HFFc6 (cell line): ENCODE measurements at regions not wholly inside any gene's neighbourhood (a gene's known extent, or its start where the extent isn't known, plus 50 kb on each side); places are given as distances from the start of the nearest gene placed in this dataset.

Experiments
- DNase-seq: peaks from one replicate; pipeline ENCODE4 v3.0.0-alpha.2; 2018
- H3K27ac Mint-ChIP-seq: 2 replicates; pipeline ENCODE4 v1.8.0; 2020; ENCODE audit warnings: mild to moderate bottlenecking, mixed read lengths
- H3K27me3 Mint-ChIP-seq: 2 replicates; pipeline ENCODE4 v1.8.0; 2021; ENCODE audit warnings: mild to moderate bottlenecking, moderate library complexity, mixed read lengths; ENCODE audit not compliant: insufficient read depth
- H3K36me3 Mint-ChIP-seq: 2 replicates; pipeline ENCODE4 v1.8.0; 2021; ENCODE audit warnings: low read depth, mixed read lengths
- H3K4me1 Mint-ChIP-seq: 2 replicates; pipeline ENCODE4 v1.8.0; 2020; ENCODE audit warnings: low read depth, mixed read lengths
- H3K4me3 Mint-ChIP-seq: 2 replicates; pipeline ENCODE4 v1.8.0; 2020; ENCODE audit warnings: mild to moderate bottlenecking, moderate library complexity, mixed read lengths
- H3K9me3 Mint-ChIP-seq: 2 replicates; pipeline ENCODE4 v1.8.0; 2020; ENCODE audit warnings: mild to moderate bottlenecking, mixed read lengths
- TF ChIP-seq, protein P1 (sequence below): fragments of 200-600 bp; sonication (generic); IDR thresholded peaks from 2 replicates; pipeline ENCODE4 v1.5.0; 2021; ENCODE audit warnings: antibody characterized with exemption, mild to moderate bottlenecking

DNA sequence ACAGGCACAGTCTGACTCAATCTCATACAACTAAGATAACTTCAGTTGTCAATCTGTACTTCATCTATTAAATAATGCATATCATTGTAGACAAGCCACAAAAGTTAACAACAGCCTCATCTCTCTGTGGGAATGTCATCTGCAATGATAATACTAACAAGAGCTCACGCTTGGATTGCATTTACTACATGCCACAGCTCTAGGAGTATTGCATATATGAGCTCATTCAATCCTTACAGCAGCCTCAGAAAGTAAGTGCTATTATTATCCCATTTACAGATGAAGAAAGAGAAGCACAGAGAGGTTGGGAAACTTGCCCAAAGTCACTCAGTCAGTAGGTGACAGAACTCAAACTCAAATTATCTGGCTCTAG, 105.7 kb upstream of the GUCA2B start:
- no peak overlapping the region for H3K27ac Mint-ChIP-seq
- TF ChIP-seq, protein P1, sequence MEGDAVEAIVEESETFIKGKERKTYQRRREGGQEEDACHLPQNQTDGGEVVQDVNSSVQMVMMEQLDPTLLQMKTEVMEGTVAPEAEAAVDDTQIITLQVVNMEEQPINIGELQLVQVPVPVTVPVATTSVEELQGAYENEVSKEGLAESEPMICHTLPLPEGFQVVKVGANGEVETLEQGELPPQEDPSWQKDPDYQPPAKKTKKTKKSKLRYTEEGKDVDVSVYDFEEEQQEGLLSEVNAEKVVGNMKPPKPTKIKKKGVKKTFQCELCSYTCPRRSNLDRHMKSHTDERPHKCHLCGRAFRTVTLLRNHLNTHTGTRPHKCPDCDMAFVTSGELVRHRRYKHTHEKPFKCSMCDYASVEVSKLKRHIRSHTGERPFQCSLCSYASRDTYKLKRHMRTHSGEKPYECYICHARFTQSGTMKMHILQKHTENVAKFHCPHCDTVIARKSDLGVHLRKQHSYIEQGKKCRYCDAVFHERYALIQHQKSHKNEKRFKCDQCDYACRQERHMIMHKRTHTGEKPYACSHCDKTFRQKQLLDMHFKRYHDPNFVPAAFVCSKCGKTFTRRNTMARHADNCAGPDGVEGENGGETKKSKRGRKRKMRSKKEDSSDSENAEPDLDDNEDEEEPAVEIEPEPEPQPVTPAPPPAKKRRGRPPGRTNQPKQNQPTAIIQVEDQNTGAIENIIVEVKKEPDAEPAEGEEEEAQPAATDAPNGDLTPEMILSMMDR = no peak
- no peaks in the 10 kb centered on the region for H3K36me3 Mint-ChIP-seq
- H3K9me3 Mint-ChIP-seq = no peaks in the 10 kb centered on the region
- no peak for DNase-seq
- H3K27me3 Mint-ChIP-seq = peaks cover 27% of the 10 kb centered on the region
- no peak overlapping the region for H3K4me3 Mint-ChIP-seq
- H3K4me1 Mint-ChIP-seq = no peaks in the 10 kb centered on the region

DNA sequence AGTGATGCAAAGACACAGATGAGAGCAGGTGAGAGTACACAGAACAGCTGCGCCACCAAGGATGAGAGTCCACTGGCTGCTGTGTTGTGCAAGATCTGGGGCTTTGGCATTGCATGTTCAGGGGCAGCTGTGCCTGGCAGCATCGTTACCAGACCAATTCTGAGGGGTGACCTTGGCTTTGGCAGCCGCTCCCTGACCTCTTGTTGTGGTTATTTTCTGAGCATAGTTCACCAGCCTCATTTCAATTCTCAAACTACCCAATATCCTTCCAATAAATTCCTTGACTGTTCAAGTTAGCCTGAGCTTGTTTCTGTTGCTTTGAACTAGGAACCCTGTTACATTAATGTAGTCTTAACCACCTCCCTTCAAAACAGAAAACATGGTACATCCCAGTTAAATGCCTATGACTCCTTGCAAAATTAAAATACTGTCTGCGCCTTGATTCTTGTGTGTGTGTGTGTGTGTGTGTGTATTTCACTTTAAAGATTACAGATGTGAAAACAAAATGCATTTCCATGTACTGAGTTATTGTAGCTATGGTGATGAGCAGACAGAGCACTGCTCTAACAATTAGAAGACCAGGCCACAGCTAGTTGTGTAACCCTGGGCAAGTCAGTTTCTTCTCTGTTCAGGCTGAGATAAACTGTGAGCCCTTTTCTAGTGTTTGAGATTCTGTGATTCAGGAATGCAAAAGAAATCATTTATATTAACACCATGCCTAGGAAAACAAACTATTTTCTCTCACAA, 106.3 kb upstream of the GUCA2B start:
- Mint-ChIP-seq H3K9me3 (no peaks in the 10 kb centered on the region), H3K4me3 (no peak overlapping the region), H3K27me3 (peaks cover 22% of the 10 kb centered on the region), H3K27ac (no peak overlapping the region), H3K36me3 (no peaks in the 10 kb centered on the region), H3K4me1 (no peaks in the 10 kb centered on the region)
- TF ChIP-seq, protein P1 = no peak
- no peak for DNase-seq

DNA sequence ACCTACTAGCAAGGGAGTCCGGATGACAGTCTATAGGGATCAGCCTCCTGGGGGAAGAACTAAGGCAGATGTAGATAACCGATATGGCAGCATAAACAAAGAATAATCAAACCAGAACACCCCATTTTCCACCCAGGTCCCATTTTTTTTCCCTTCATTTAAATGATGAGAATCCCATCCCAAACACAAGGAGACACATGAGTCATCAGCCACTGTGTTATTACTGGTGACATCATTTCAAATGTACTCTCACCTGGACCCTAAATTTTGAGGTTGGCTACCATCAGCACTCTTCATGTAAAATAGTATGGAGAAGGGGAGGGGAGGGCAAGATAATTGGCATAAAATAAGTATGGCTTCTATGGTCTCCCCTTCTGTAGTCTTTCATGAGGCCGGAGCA, 108.9 kb upstream of the GUCA2B start:
- TF ChIP-seq, protein P1 = no peak
- no peaks in the 10 kb centered on the region for H3K9me3 Mint-ChIP-seq
- H3K27me3 Mint-ChIP-seq = peaks cover 17% of the 10 kb centered on the region
- DNase-seq = no peak
- H3K4me1 Mint-ChIP-seq = no peaks in the 10 kb centered on the region
- H3K36me3 Mint-ChIP-seq = no peaks in the 10 kb centered on the region
- H3K4me3 Mint-ChIP-seq = no peak overlapping the region
- H3K27ac Mint-ChIP-seq = no peak overlapping the region

DNA sequence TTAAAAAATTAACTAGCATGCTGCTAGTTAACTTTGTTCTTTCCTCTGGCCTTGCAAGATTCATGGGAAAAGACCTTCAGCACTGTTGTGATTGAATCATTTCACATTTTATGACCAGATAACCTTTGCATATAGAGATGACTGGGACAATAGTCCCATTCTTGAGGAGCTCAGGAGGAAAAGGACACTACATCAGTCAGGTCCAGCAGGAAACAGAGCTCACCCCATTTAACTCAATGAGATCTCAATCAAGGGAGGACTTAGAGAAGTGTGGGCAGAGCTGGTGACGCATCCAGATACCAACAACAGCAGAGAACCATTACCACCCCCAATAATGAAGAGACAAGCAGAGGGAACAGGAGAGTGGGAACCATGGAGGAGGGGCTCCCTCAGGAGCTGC, 109.4 kb upstream of the GUCA2B start:
- no peak overlapping the region for H3K27ac Mint-ChIP-seq
- no peak overlapping the region for H3K4me3 Mint-ChIP-seq
- H3K27me3 Mint-ChIP-seq = peaks cover 15% of the 10 kb centered on the region
- no peak for DNase-seq
- no peaks in the 10 kb centered on the region for H3K9me3 Mint-ChIP-seq
- H3K4me1 Mint-ChIP-seq = no peaks in the 10 kb centered on the region
- H3K36me3 Mint-ChIP-seq = no peaks in the 10 kb centered on the region
- TF ChIP-seq, protein P1 = no peak

DNA sequence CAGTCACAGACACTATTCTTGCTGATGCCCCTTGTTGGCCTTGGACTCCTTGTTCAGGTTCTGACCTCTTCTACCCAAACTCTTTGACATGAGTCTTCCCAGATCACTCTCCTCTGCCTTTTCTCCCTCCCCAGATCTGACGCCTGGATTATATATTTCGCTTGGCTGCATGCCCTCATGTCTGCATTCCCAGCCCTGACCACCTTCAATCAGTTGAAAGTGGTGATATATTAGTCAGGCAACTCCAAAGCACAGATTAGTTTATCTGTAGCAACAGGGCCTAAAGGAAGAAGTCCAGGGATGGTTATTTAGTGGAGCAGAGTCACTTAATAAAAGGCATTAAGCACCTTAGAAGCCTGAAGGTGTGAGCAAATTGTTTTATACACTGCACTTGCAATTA, 110.0 kb upstream of the GUCA2B start:
- Mint-ChIP-seq H3K9me3 (no peaks in the 10 kb centered on the region), H3K27ac (no peak overlapping the region), H3K27me3 (peaks cover 10% of the 10 kb centered on the region), H3K4me1 (no peaks in the 10 kb centered on the region), H3K4me3 (no peak overlapping the region), H3K36me3 (no peaks in the 10 kb centered on the region)
- TF ChIP-seq, protein P1 = no peak
- no peak for DNase-seq
